ENCODE measurements at regions not wholly inside any gene's neighbourhood (a gene's known extent, or its start where the extent isn't known, plus 50 kb on each side); places are given as distances from the start of the nearest gene placed in this dataset.

GRCh38 chr3:137201066-137201465 lies 243.3 kb downstream of the IL20RB start:
- TF ChIP-seq POLR2A (IDR thresholded peaks at IDR 0.05) (no peak), CTCF (IDR thresholded peaks at IDR 0.05) (no peak)
